ENCODE measurements at regions not wholly inside any gene's neighbourhood (a gene's known extent, or its start where the extent isn't known, plus 50 kb on each side); places are given as distances from the start of the nearest gene placed in this dataset.

DNA sequence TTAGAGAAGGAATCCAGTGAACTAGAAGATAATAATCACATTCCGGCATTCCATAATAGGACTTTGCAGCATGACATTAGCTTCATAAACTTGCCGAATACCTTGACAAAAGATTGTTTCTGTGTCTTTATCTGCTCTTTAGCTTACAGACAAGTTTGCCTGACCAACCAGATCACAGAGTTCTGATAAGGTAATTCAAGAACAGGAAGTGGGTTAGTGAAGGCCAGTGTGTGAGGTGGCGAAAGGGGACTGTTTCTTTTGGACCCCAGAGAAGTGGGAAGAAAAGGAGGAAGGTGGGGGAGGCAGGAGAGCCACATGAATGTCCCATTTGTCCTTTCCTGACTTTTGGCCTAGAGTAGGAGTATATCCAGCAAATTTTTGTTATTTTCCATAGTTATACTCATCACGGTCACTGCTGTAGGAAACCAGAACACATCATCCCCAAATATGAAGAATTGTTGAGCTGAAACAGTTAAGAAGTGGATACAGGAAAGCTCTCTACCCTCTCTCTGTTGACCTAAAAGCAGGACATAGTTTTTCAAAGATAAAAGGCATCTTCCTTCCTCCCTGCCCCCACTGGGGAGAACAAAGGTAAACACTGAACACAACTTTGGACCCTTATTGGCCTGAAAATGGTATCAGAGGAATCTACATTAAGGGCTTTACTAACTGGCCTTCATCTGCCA is 72.4 kb upstream of the TNFAIP3 start:
- TF ChIP-seq POLR2A (IDR thresholded peaks at IDR 0.05) (no peak), EP300 (IDR thresholded peaks at IDR 0.05) (no peak), POLR2AphosphoS5 (IDR thresholded peaks at IDR 0.05) (no peak)
- TF ChIP-seq, protein P1, sequence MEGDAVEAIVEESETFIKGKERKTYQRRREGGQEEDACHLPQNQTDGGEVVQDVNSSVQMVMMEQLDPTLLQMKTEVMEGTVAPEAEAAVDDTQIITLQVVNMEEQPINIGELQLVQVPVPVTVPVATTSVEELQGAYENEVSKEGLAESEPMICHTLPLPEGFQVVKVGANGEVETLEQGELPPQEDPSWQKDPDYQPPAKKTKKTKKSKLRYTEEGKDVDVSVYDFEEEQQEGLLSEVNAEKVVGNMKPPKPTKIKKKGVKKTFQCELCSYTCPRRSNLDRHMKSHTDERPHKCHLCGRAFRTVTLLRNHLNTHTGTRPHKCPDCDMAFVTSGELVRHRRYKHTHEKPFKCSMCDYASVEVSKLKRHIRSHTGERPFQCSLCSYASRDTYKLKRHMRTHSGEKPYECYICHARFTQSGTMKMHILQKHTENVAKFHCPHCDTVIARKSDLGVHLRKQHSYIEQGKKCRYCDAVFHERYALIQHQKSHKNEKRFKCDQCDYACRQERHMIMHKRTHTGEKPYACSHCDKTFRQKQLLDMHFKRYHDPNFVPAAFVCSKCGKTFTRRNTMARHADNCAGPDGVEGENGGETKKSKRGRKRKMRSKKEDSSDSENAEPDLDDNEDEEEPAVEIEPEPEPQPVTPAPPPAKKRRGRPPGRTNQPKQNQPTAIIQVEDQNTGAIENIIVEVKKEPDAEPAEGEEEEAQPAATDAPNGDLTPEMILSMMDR (IDR thresholded peaks at IDR 0.05): no peak
